ENCODE measurements at regions not wholly inside any gene's neighbourhood (a gene's known extent, or its start where the extent isn't known, plus 50 kb on each side); places are given as distances from the start of the nearest gene placed in this dataset.

DNA sequence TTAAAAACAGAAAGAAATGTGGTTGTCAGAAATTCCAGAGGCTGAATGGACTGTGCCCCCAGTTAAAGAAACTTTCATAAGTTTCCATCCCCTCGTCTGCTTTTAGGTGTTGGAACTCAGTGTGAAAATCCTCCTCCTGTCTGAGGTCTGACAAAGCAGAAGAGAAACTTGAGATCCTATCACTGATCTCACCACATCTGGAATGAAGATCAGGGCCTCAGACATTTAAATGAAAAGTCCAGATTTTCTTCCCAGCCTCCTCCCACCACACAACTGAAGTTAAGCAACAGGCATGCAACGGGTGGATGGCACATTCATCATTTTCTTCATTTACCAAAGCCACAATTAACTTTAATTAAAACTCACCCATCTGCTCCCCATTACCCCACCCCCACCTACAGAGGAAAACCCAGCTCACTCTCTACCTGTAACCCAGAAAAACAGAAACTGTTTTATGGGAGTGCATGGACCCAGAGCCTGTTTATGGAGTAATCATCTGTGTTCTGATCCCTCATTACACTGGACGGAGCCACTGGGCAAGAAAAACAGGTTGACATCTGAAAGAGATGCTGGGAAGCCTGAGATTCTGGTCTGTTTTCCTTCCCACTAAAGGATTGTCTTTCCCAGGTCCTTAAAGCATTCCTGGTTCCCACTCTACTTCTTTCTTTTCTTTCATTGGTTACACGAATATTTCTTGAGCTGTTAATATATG lies 58.1 kb upstream of the HOPX start:
- TF ChIP-seq, protein P1, sequence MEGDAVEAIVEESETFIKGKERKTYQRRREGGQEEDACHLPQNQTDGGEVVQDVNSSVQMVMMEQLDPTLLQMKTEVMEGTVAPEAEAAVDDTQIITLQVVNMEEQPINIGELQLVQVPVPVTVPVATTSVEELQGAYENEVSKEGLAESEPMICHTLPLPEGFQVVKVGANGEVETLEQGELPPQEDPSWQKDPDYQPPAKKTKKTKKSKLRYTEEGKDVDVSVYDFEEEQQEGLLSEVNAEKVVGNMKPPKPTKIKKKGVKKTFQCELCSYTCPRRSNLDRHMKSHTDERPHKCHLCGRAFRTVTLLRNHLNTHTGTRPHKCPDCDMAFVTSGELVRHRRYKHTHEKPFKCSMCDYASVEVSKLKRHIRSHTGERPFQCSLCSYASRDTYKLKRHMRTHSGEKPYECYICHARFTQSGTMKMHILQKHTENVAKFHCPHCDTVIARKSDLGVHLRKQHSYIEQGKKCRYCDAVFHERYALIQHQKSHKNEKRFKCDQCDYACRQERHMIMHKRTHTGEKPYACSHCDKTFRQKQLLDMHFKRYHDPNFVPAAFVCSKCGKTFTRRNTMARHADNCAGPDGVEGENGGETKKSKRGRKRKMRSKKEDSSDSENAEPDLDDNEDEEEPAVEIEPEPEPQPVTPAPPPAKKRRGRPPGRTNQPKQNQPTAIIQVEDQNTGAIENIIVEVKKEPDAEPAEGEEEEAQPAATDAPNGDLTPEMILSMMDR (IDR thresholded peaks at IDR 0.05) = no peak
- TF ChIP-seq POLR2A (IDR thresholded peaks at IDR 0.05) = no peak

Data from uterus (tissue), 2 donors.